Right lobe of liver (tissue), 4 donors: ENCODE measurements at regions not wholly inside any gene's neighbourhood (a gene's known extent, or its start where the extent isn't known, plus 50 kb on each side); places are given as distances from the start of the nearest gene placed in this dataset.

Experiments
- POLR2A ChIP-seq: fragments of 450-650 bp; IDR thresholded peaks from one replicate; pipeline ENCODE4 v1.6.1; 2017; ENCODE audit warnings: antibody characterized with exemption, mild to moderate bottlenecking
- TF ChIP-seq, protein P1 (sequence below), 4 donors: fragments of 200-600 bp in 3 of 4; fragments of 450-650 bp in 1 of 4; IDR thresholded peaks; one replicate each; pipeline versions ENCODE4 v1.5.1 to v1.8.0; 2016 to 2022; ENCODE audit warnings: antibody characterized with exemption in 4 of 4, mild to moderate bottlenecking in 2 of 4
- donor health status: DM: no; HTN: no; CAD: no.
- donor health status: DM: no; HTN: no; CAD: no.
- donor health status: DM: no; HTN: yes; CAD: no.

DNA sequence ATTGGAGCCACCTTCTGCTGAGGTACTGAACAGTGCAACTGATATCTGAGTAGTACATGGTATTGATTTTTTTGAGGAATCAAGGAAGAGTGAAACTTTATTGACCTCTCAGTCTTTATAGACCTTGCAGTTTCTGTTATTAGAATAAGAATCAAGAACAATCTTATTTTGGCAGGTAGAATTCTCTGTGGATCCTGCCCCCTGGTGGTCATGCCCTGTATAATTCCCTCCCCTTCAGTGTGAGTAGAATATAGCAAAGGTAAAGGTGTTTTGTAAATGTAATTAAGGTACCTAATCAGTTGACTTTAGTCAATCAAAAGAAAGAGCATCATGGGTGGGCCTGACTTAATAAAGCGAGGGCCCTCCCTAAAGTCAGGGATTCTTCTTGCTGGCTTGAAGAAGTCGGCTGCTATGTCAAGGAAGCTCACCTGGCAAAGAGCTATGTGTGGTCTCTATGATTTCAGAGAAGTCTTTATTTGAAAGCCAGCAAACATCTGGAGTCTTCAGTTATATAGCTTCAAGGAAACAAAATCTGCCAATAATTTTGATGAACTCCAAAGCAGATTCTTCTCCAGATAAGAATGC, 142.8 kb downstream of the LSM5 start:
- TF ChIP-seq, protein P1, sequence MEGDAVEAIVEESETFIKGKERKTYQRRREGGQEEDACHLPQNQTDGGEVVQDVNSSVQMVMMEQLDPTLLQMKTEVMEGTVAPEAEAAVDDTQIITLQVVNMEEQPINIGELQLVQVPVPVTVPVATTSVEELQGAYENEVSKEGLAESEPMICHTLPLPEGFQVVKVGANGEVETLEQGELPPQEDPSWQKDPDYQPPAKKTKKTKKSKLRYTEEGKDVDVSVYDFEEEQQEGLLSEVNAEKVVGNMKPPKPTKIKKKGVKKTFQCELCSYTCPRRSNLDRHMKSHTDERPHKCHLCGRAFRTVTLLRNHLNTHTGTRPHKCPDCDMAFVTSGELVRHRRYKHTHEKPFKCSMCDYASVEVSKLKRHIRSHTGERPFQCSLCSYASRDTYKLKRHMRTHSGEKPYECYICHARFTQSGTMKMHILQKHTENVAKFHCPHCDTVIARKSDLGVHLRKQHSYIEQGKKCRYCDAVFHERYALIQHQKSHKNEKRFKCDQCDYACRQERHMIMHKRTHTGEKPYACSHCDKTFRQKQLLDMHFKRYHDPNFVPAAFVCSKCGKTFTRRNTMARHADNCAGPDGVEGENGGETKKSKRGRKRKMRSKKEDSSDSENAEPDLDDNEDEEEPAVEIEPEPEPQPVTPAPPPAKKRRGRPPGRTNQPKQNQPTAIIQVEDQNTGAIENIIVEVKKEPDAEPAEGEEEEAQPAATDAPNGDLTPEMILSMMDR (IDR thresholded peaks at IDR 0.05): peak; percentile 43 to 54 (median 50)
- TF ChIP-seq POLR2A: no peak
